GM12864 (cell line): ENCODE measurements at regions not wholly inside any gene's neighbourhood (a gene's known extent, or its start where the extent isn't known, plus 50 kb on each side); places are given as distances from the start of the nearest gene placed in this dataset.
A peak's percentile ranks its signal among the peaks of the same experiment; 100 is the strongest.
"Not testable (repeated sequence)": the region's sequence is repeated elsewhere in the genome, so short reads cannot be mapped to it uniquely, and the experiment has no call there.

Source experiments
- DNase-seq: peaks from one replicate; pipeline ENCODE4 v3.0.0-alpha.2; 2011; ENCODE audit warnings: low read depth
- H3K4me3 ChIP-seq: 2 replicates; pipeline ENCODE4 v1.5.1; 2011; ENCODE audit warnings: mild to moderate bottlenecking, low read depth, low read length, control low read depth
- CTCF ChIP-seq: IDR thresholded peaks from 2 replicates; pipeline ENCODE4 v1.5.1; 2011; ENCODE audit warnings: low read depth, mild to moderate bottlenecking, moderate library complexity, low read length, control low read depth, inconsistent platforms; ENCODE audit errors: missing control alignments

- peak; percentile 13 for DNase-seq
- no peak overlapping the region for H3K4me3 ChIP-seq
- peak; percentile 90 for TF ChIP-seq CTCF
Measured at GRCh38 chr14:37874429-37875109, 279.1 kb downstream of the TTC6 start.

- DNase-seq, result no peak
- TF ChIP-seq CTCF, result no peak
- H3K4me3 ChIP-seq, result no peak overlapping the region
Measured at GRCh38 chr14:37888234-37888633, 292.8 kb downstream of the TTC6 start.

GRCh38 chr14:37889087-37889486 is 293.7 kb downstream of the TTC6 start:
- DNase-seq, result no peak
- no peak for TF ChIP-seq CTCF
- H3K4me3 ChIP-seq, result no peak overlapping the region

GRCh38 chr14:37890095-37890494 is 294.7 kb downstream of the TTC6 start:
- TF ChIP-seq CTCF, result no peak
- DNase-seq, result no peak
- no peak overlapping the region for H3K4me3 ChIP-seq

GRCh38 chr14:37891500-37891899 is 296.1 kb downstream of the TTC6 start:
- DNase-seq, H3K4me3 ChIP-seq: not testable (repeated sequence)

GRCh38 chr14:37894463-37894862 is 299.0 kb downstream of the TTC6 start:
- H3K4me3 ChIP-seq, result no peak overlapping the region
- no peak for TF ChIP-seq CTCF
- no peak for DNase-seq

GRCh38 chr14:37899365-37899764 is 303.9 kb downstream of the TTC6 start:
- no peak for TF ChIP-seq CTCF
- H3K4me3 ChIP-seq, result no peak overlapping the region
- DNase-seq, result no peak
